Mammary epithelial cell (primary cell): ENCODE measurements at regions not wholly inside any gene's neighbourhood (a gene's known extent, or its start where the extent isn't known, plus 50 kb on each side); places are given as distances from the start of the nearest gene placed in this dataset.

Experiments
- CTCF ChIP-seq, 2 donors: IDR thresholded peaks in 1 of 2; conservative IDR thresholded peaks in 1 of 2; 2 replicates each; pipeline ENCODE4 v1.5.1; 2011 to 2012; ENCODE audit warnings: inconsistent platforms in 2 of 2, low read length in 2 of 2, mild to moderate bottlenecking in 2 of 2, control low read depth in 1 of 2, low read depth in 1 of 2; ENCODE audit not compliant: insufficient read depth in 1 of 2; ENCODE audit errors: extremely low read depth in 1 of 2
- EZH2 ChIP-seq: IDR thresholded peaks from 2 replicates; pipeline ENCODE4 v1.6.1; 2012; ENCODE audit warnings: low read length, inconsistent platforms, borderline replicate concordance

GRCh38 chr2:224293976-224294375 lies 107.9 kb downstream of the FAM124B start:
- TF ChIP-seq CTCF (conservative IDR thresholded peaks at IDR 0.05 in 1 of 2, IDR thresholded peaks at IDR 0.05 in 1 of 2; ENCODE audit: extremely low read depth in 1 of 2, insufficient read depth in 1 of 2, low read depth in 1 of 2, low read length in 2 of 2) (no peak), EZH2 (no peak)
